Activated CD8-positive, alpha-beta memory T cell treated with anti-CD3 and anti-CD28 coated beads for 4 hours (primary cell): ENCODE measurements at regions not wholly inside any gene's neighbourhood (a gene's known extent, or its start where the extent isn't known, plus 50 kb on each side); places are given as distances from the start of the nearest gene placed in this dataset.

Source experiments
- DNase-seq, 2 donors: peaks; one replicate each; pipeline ENCODE4 v3.0.0-alpha.2; 2020; ENCODE audit warnings: low read depth in 2 of 2

GRCh38 chr1:14495381-14495780 lies 103.1 kb upstream of the KAZN start:
- DNase-seq = no peak

- DNase-seq = no peak
Observed at GRCh38 chr1:14495996-14496395, 102.5 kb upstream of the KAZN start.

- no peak for DNase-seq
Observed at GRCh38 chr1:14498839-14499238, 99.6 kb upstream of the KAZN start.

GRCh38 chr1:14499312-14500040 lies 99.0 kb upstream of the KAZN start:
- no peak for DNase-seq

- DNase-seq = no peak
Observed at GRCh38 chr1:14500041-14500440, 98.4 kb upstream of the KAZN start.

- no peak for DNase-seq
Observed at GRCh38 chr1:14500912-14501311, 97.6 kb upstream of the KAZN start.

- DNase-seq = no peak
Observed at GRCh38 chr1:14504517-14504916, 94.0 kb upstream of the KAZN start.

GRCh38 chr1:14506471-14507255 lies 91.8 kb upstream of the KAZN start:
- no peak for DNase-seq

GRCh38 chr1:14507262-14507661 lies 91.2 kb upstream of the KAZN start:
- no peak for DNase-seq

- DNase-seq = no peak
Observed at GRCh38 chr1:14508613-14509012, 89.9 kb upstream of the KAZN start.

GRCh38 chr1:14511166-14511680 lies 87.3 kb upstream of the KAZN start:
- no peak for DNase-seq

- no peak for DNase-seq
Observed at GRCh38 chr1:14511796-14512585, 86.5 kb upstream of the KAZN start.

GRCh38 chr1:14513111-14513510 lies 85.4 kb upstream of the KAZN start:
- DNase-seq = no peak

- no peak for DNase-seq
Observed at GRCh38 chr1:14514739-14515138, 83.7 kb upstream of the KAZN start.

GRCh38 chr1:14516974-14517840 lies 81.3 kb upstream of the KAZN start:
- DNase-seq = no peak

GRCh38 chr1:14517841-14518180 lies 80.7 kb upstream of the KAZN start:
- DNase-seq = no peak

- DNase-seq = no peak
Observed at GRCh38 chr1:14519976-14520375, 78.5 kb upstream of the KAZN start.

GRCh38 chr1:14520514-14521163 lies 77.8 kb upstream of the KAZN start:
- DNase-seq = no peak

- DNase-seq = no peak
Observed at GRCh38 chr1:14521622-14522021, 76.9 kb upstream of the KAZN start.

- DNase-seq = no peak
Observed at GRCh38 chr1:14522077-14522925, 76.2 kb upstream of the KAZN start.
